ENCODE measurements at regions not wholly inside any gene's neighbourhood (a gene's known extent, or its start where the extent isn't known, plus 50 kb on each side); places are given as distances from the start of the nearest gene placed in this dataset.

DNA sequence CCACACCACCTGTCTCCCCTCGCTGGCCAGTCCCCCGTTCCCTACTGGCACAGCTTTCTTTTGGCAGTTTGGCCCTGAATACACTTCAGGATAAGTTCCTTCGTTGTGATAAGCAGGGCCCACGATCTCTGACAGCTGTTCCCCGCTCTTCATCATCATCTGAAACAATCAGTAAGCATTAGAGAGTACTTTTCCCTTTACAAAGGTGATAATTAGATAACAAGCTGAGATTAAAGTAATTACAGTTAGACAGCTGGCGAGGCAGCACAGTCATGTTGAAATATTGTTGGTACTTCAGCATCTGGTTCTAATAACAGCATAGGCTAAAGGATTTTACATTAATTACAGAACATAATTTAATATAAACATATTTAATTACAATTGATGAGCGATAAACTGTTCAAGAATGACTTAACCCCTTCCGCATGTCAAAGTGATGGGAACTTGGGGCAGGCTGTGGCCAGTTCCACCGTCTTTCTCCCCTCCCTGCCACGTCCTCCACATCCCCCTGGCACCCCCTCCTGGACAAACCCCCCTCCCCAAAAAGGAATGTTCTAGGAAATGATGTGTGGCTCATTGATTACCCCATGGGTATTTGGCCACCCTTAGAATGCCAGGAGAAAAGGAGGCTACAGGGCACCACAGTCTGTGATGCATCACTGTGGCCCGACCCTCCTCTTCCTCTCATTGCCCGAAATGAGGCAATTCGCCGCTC is 134.9 kb downstream of the RCN1 start:
- DNase-seq, result no peak
- peaks cover 7% of the 10 kb centered on the region for H3K9me3 Mint-ChIP-seq
- H3K36me3 Mint-ChIP-seq (ENCODE audit: low read depth), result peaks cover 9% of the 10 kb centered on the region
- no peaks in the 10 kb centered on the region for H3K27me3 Mint-ChIP-seq (ENCODE audit: low read depth, poor library complexity)
- H3K4me1 Mint-ChIP-seq, result peaks cover 7% of the 10 kb centered on the region
- TF ChIP-seq CTCF (IDR thresholded peaks at IDR 0.05), result no peak
- H3K4me3 Mint-ChIP-seq, result no peak overlapping the region
- H3K27ac Mint-ChIP-seq, result no peak overlapping the region

GRCh38 chr11:32226480-32226879 is 135.6 kb downstream of the RCN1 start:
- Mint-ChIP-seq H3K27ac (peak overlapping the region; percentile 3), H3K4me1 (peaks cover 7% of the 10 kb centered on the region), H3K9me3 (peaks cover 7% of the 10 kb centered on the region), H3K36me3 (ENCODE audit: low read depth) (peaks cover 9% of the 10 kb centered on the region), H3K27me3 (ENCODE audit: low read depth, poor library complexity) (no peaks in the 10 kb centered on the region), H3K4me3 (no peak overlapping the region)
- no peak for DNase-seq
- TF ChIP-seq CTCF (IDR thresholded peaks at IDR 0.05), result no peak

DNA sequence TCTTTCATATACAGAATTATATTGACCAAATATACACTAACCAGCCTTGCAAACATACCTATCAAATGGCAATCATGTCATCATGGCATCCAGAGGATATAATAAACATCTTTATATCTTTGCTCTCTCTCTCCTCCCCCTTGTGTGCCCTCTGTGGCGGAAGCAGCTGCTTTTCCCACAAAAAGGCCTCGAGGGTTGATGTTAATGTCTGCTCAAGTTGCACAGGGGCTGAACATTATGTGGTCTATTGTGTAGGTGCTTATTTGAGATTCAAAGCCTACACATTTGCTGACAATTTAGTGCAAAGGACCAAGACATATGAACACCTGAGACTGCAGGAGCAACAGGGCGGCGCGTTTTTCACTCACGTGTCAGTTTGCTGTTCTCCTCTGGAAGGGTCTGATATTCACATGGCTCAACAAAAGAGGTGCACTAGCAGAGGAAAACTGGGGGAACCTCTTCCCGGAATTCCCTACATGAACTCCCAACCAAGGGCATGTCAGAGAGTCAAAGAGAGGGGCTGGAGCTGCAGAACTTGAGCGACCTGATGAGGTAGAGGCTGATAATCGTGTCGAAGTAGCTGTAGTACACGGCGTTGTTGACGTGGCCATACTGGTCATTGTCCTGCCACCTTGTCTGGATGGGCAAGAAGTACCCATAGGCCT is 138.8 kb downstream of the RCN1 start:
- Mint-ChIP-seq H3K36me3 (ENCODE audit: low read depth) (peaks cover 9% of the 10 kb centered on the region), H3K4me1 (no peaks in the 10 kb centered on the region), H3K27me3 (ENCODE audit: low read depth, poor library complexity) (no peaks in the 10 kb centered on the region), H3K27ac (no peak overlapping the region), H3K9me3 (peaks cover 7% of the 10 kb centered on the region), H3K4me3 (no peak overlapping the region)
- TF ChIP-seq CTCF (IDR thresholded peaks at IDR 0.05), result no peak
- no peak for DNase-seq

GRCh38 chr11:32231909-32232493 is 141.1 kb downstream of the RCN1 start:
- Mint-ChIP-seq H3K27ac (no peak overlapping the region), H3K4me3 (no peak overlapping the region), H3K27me3 (ENCODE audit: low read depth, poor library complexity) (no peaks in the 10 kb centered on the region), H3K4me1 (peaks cover 12% of the 10 kb centered on the region), H3K36me3 (ENCODE audit: low read depth) (peaks cover 9% of the 10 kb centered on the region), H3K9me3 (peaks cover 7% of the 10 kb centered on the region)
- peak; percentile 29 for DNase-seq
- TF ChIP-seq CTCF (IDR thresholded peaks at IDR 0.05), result peak; percentile 67

- Mint-ChIP-seq H3K9me3 (peaks cover 4% of the 10 kb centered on the region), H3K27me3 (ENCODE audit: low read depth, poor library complexity) (no peaks in the 10 kb centered on the region), H3K27ac (no peak overlapping the region), H3K36me3 (ENCODE audit: low read depth) (peaks cover 9% of the 10 kb centered on the region), H3K4me3 (no peak overlapping the region), H3K4me1 (peaks cover 12% of the 10 kb centered on the region)
- no peak for DNase-seq
- TF ChIP-seq CTCF (IDR thresholded peaks at IDR 0.05), result no peak
Measured at GRCh38 chr11:32232516-32232915, 141.6 kb downstream of the RCN1 start.

All from nephron progenitor cell (in vitro differentiated cells).